ENCODE measurements at regions not wholly inside any gene's neighbourhood (a gene's known extent, or its start where the extent isn't known, plus 50 kb on each side); places are given as distances from the start of the nearest gene placed in this dataset.

- no peak for TF ChIP-seq CTCF (IDR thresholded peaks at IDR 0.05; ENCODE audit: low read depth, low read length, missing input control)
- no peak for TF ChIP-seq JUND (IDR thresholded peaks at IDR 0.05)
- TF ChIP-seq REST (IDR thresholded peaks at IDR 0.05), result no peak
- TF ChIP-seq TAF1 (conservative IDR thresholded peaks at IDR 0.05), result no peak
- TF ChIP-seq MAX (IDR thresholded peaks at IDR 0.05), result no peak
- no peak for TF ChIP-seq SP1 (IDR thresholded peaks at IDR 0.05)
Measured at GRCh38 chr4:26255989-26256388, 64.8 kb upstream of the RBPJ start.

Measured in liver (tissue), 3 donors.